ENCODE measurements at regions not wholly inside any gene's neighbourhood (a gene's known extent, or its start where the extent isn't known, plus 50 kb on each side); places are given as distances from the start of the nearest gene placed in this dataset.

GRCh38 chr2:45288532-45289417, 279.5 kb upstream of the SIX2 start:
- no peaks in the 10 kb centered on the region for H3K36me3 ChIP-seq (ENCODE audit: control insufficient read depth in 2 of 2, extremely low read depth in 1 of 2, insufficient read depth in 2 of 2, low read length in 2 of 2)
- H2AFZ ChIP-seq (ENCODE audit: control insufficient read depth, low read length): no peak overlapping the region
- TF ChIP-seq, protein P1, sequence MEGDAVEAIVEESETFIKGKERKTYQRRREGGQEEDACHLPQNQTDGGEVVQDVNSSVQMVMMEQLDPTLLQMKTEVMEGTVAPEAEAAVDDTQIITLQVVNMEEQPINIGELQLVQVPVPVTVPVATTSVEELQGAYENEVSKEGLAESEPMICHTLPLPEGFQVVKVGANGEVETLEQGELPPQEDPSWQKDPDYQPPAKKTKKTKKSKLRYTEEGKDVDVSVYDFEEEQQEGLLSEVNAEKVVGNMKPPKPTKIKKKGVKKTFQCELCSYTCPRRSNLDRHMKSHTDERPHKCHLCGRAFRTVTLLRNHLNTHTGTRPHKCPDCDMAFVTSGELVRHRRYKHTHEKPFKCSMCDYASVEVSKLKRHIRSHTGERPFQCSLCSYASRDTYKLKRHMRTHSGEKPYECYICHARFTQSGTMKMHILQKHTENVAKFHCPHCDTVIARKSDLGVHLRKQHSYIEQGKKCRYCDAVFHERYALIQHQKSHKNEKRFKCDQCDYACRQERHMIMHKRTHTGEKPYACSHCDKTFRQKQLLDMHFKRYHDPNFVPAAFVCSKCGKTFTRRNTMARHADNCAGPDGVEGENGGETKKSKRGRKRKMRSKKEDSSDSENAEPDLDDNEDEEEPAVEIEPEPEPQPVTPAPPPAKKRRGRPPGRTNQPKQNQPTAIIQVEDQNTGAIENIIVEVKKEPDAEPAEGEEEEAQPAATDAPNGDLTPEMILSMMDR (optimal IDR thresholded peaks at IDR 0.05 in 1 of 3, IDR thresholded peaks at IDR 0.05 in 1 of 3, conservative IDR thresholded peaks at IDR 0.05 in 1 of 3; ENCODE audit: extremely low read depth in 1 of 3, insufficient read depth in 2 of 3, low read length in 3 of 3): no peak
- no peak for TF ChIP-seq EZH2 (IDR thresholded peaks at IDR 0.05; ENCODE audit: low read length)
- no peak overlapping the region for H3K4me3 ChIP-seq (ENCODE audit: control insufficient read depth in 2 of 3, extremely low read depth in 1 of 3, insufficient read depth in 2 of 3, low read depth in 1 of 3, low read length in 3 of 3)
- H3K79me2 ChIP-seq (ENCODE audit: control insufficient read depth, insufficient read depth, low read length): no peaks in the 10 kb centered on the region
- no peak overlapping the region for H3K4me2 ChIP-seq (ENCODE audit: control insufficient read depth, extremely low read depth, insufficient read depth, low read depth, low read length)
- H4K20me1 ChIP-seq (ENCODE audit: control insufficient read depth, extremely low read depth, insufficient read depth, low read length): no peaks in the 10 kb centered on the region
- no peaks in the 10 kb centered on the region for H3K9me1 ChIP-seq (ENCODE audit: control insufficient read depth, extremely low read depth, insufficient read depth, low read length)
- no peaks in the 10 kb centered on the region for H3K4me1 ChIP-seq (ENCODE audit: control insufficient read depth, extremely low read depth, insufficient read depth, low read length)
- no peak overlapping the region for H3K27ac ChIP-seq (ENCODE audit: control insufficient read depth, insufficient read depth, low read length)
- no peak overlapping the region for H3K9ac ChIP-seq (ENCODE audit: control insufficient read depth, extremely low read depth, insufficient read depth, low read length)
- H3K27me3 ChIP-seq (ENCODE audit: control insufficient read depth, extremely low read depth, insufficient read depth, low read length): peaks cover 6% of the 10 kb centered on the region
- no peaks in the 10 kb centered on the region for H3K9me3 ChIP-seq (ENCODE audit: control insufficient read depth, low read depth, low read length)
- no peak for DNase-seq (ENCODE audit: low read depth, low spot score)
- no peak for FAIRE-seq
- dilution Hi-C loops (cut with MboI; ENCODE audit: extremely low pct_ligation_motif_present, low sequenced_read_pairs): no loop called here

DNA sequence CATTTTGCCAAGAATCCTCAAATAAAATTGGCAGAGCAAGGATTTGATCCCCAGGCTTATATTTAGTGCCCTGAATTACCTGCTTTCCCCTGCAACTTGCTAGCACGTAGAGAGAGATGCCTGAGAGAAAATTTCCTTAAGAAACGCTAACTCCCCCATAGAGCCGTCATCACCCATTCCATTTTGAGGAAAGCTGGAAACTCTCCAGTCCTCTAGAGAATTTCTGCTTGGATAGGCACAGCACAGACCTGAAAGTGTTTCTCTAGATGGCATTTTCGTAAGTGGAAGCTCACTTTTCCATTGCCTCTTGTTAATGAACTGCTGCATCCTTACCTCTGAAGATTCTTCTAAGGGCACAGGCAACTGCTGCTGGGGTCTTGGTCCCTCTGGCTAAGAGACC, 277.8 kb upstream of the SIX2 start:
- no peak overlapping the region for H3K4me2 ChIP-seq (ENCODE audit: control insufficient read depth, extremely low read depth, insufficient read depth, low read depth, low read length)
- no peaks in the 10 kb centered on the region for H3K79me2 ChIP-seq (ENCODE audit: control insufficient read depth, insufficient read depth, low read length)
- H2AFZ ChIP-seq (ENCODE audit: control insufficient read depth, low read length): no peak overlapping the region
- no peak for DNase-seq (ENCODE audit: low read depth, low spot score)
- H3K9me1 ChIP-seq (ENCODE audit: control insufficient read depth, extremely low read depth, insufficient read depth, low read length): no peaks in the 10 kb centered on the region
- H3K27me3 ChIP-seq (ENCODE audit: control insufficient read depth, extremely low read depth, insufficient read depth, low read length): no peaks in the 10 kb centered on the region
- H3K27ac ChIP-seq (ENCODE audit: control insufficient read depth, insufficient read depth, low read length): no peak overlapping the region
- H3K4me1 ChIP-seq (ENCODE audit: control insufficient read depth, extremely low read depth, insufficient read depth, low read length): peaks cover 2% of the 10 kb centered on the region
- no peak overlapping the region for H3K9ac ChIP-seq (ENCODE audit: control insufficient read depth, extremely low read depth, insufficient read depth, low read length)
- H3K4me3 ChIP-seq (ENCODE audit: control insufficient read depth in 2 of 3, extremely low read depth in 1 of 3, insufficient read depth in 2 of 3, low read depth in 1 of 3, low read length in 3 of 3): no peak overlapping the region
- TF ChIP-seq, protein P1 (optimal IDR thresholded peaks at IDR 0.05 in 1 of 3, IDR thresholded peaks at IDR 0.05 in 1 of 3, conservative IDR thresholded peaks at IDR 0.05 in 1 of 3; ENCODE audit: extremely low read depth in 1 of 3, insufficient read depth in 2 of 3, low read length in 3 of 3): no peak
- TF ChIP-seq EZH2 (IDR thresholded peaks at IDR 0.05; ENCODE audit: low read length): no peak
- dilution Hi-C loops (cut with MboI; ENCODE audit: extremely low pct_ligation_motif_present, low sequenced_read_pairs): no loop called here
- FAIRE-seq: no peak
- no peaks in the 10 kb centered on the region for H4K20me1 ChIP-seq (ENCODE audit: control insufficient read depth, extremely low read depth, insufficient read depth, low read length)
- H3K9me3 ChIP-seq (ENCODE audit: control insufficient read depth, low read depth, low read length): no peaks in the 10 kb centered on the region
- no peaks in the 10 kb centered on the region for H3K36me3 ChIP-seq (ENCODE audit: control insufficient read depth in 2 of 2, extremely low read depth in 1 of 2, insufficient read depth in 2 of 2, low read length in 2 of 2)

All from keratinocyte (primary cell).